ENCODE measurements at regions not wholly inside any gene's neighbourhood (a gene's known extent, or its start where the extent isn't known, plus 50 kb on each side); places are given as distances from the start of the nearest gene placed in this dataset.

DNA sequence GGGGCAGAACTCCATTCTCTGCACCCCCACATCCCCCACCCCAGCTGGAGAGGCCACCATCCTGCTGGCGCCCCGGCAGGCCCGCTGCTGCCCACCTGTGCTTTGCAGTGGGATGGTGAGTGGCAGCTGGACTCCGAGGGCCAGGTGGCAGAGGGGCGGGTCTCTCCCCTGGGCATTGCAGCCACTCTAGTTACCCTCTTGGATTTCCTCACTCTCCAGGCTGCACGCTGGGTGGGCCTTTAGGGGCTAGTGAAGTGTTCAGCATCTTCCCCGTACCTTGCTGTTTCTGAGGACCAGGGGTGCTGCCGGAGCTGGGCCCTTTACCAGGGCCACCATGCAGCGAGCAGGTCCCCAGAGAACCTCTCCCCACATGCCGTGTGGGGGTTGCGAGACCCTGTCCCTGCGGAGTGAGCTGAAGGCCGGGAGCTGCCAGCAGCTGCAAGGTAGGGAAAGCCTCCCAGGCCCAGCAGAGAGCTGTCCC lies 88.4 kb upstream of the SH3PXD2B start:
- CTCF ChIA-PET: no interaction called here
- Mint-ChIP-seq H3K4me3 (ENCODE audit: unreplicated experiment) (no peak overlapping the region), H3K27ac (ENCODE audit: unreplicated experiment) (no peak overlapping the region), H3K36me3 (ENCODE audit: insufficient read depth, unreplicated experiment) (no peaks in the 10 kb centered on the region), H3K27me3 (ENCODE audit: insufficient read depth, unreplicated experiment) (peaks cover 4% of the 10 kb centered on the region), H3K9me3 (ENCODE audit: unreplicated experiment) (no peaks in the 10 kb centered on the region), H3K4me1 (ENCODE audit: low read depth, unreplicated experiment) (no peaks in the 10 kb centered on the region)
- Histone ChIP-seq H3K27me3 (replicated peaks; ENCODE audit: control insufficient read depth, insufficient read depth, low read length) (no peaks in the 10 kb centered on the region), H3K4me3 (ENCODE audit: low read depth, low read length) (no peak overlapping the region), H3K4me1 (no peaks in the 10 kb centered on the region), H3K36me3 (ENCODE audit: control insufficient read depth, insufficient read depth, low read length) (no peaks in the 10 kb centered on the region), H3K9me3 (no peaks in the 10 kb centered on the region)
- intact Hi-C loops (cut with micrococcal nuclease; ENCODE audit: unreplicated experiment): no loop called here
- BruUV-seq (replicated peaks): no TSS peak
- no peak for DNase-seq
- POLR2A ChIA-PET: interaction anchor here (0.6 kb wide), 1 partner anchor 318 kb away, joined by 3 read pairs; no protein-coding TSS in a partner anchor
- TF ChIP-seq, protein P1, sequence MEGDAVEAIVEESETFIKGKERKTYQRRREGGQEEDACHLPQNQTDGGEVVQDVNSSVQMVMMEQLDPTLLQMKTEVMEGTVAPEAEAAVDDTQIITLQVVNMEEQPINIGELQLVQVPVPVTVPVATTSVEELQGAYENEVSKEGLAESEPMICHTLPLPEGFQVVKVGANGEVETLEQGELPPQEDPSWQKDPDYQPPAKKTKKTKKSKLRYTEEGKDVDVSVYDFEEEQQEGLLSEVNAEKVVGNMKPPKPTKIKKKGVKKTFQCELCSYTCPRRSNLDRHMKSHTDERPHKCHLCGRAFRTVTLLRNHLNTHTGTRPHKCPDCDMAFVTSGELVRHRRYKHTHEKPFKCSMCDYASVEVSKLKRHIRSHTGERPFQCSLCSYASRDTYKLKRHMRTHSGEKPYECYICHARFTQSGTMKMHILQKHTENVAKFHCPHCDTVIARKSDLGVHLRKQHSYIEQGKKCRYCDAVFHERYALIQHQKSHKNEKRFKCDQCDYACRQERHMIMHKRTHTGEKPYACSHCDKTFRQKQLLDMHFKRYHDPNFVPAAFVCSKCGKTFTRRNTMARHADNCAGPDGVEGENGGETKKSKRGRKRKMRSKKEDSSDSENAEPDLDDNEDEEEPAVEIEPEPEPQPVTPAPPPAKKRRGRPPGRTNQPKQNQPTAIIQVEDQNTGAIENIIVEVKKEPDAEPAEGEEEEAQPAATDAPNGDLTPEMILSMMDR (IDR thresholded peaks at IDR 0.05; ENCODE audit: insufficient read depth in 1 of 2, low read depth in 1 of 2, low read length in 1 of 2, severe bottlenecking in 1 of 2, unreplicated experiment in 1 of 2): no peak

DNA sequence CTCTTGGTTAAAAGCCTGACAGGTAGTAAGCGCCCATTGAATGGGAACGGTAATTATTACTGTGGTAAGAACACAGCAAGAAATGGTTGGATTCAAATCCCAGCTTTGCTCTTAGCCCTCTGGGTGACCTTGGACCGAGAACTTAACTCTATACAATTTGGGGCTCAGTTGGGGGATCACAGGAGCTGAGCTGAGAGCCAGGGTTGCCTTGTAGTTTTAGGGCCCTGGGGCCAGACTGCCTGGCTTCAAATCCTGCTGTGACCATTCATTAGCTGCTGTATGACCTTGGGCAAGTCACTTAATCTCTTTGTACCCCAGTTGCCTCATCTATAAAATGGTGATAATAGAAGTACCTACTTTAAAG lies 87.4 kb upstream of the SH3PXD2B start:
- H3K27ac Mint-ChIP-seq (ENCODE audit: unreplicated experiment): no peak overlapping the region
- no peak overlapping the region for H3K4me3 Mint-ChIP-seq (ENCODE audit: unreplicated experiment)
- no TSS peak for BruUV-seq (replicated peaks)
- TF ChIP-seq, protein P1 (IDR thresholded peaks at IDR 0.05; ENCODE audit: insufficient read depth in 1 of 2, low read depth in 1 of 2, low read length in 1 of 2, severe bottlenecking in 1 of 2, unreplicated experiment in 1 of 2): no peak
- H3K4me3 ChIP-seq (ENCODE audit: low read depth, low read length): no peak overlapping the region
- intact Hi-C loops (cut with micrococcal nuclease; ENCODE audit: unreplicated experiment): no loop called here
- no peaks in the 10 kb centered on the region for H3K36me3 ChIP-seq (ENCODE audit: control insufficient read depth, insufficient read depth, low read length)
- no peaks in the 10 kb centered on the region for H3K9me3 ChIP-seq
- DNase-seq: no peak
- no peaks in the 10 kb centered on the region for H3K4me1 Mint-ChIP-seq (ENCODE audit: low read depth, unreplicated experiment)
- H3K9me3 Mint-ChIP-seq (ENCODE audit: unreplicated experiment): no peaks in the 10 kb centered on the region
- no peaks in the 10 kb centered on the region for H3K4me1 ChIP-seq
- H3K27me3 Mint-ChIP-seq (ENCODE audit: insufficient read depth, unreplicated experiment): peaks cover 4% of the 10 kb centered on the region
- CTCF ChIA-PET: no interaction called here
- POLR2A ChIA-PET: no interaction called here
- H3K36me3 Mint-ChIP-seq (ENCODE audit: insufficient read depth, unreplicated experiment): no peaks in the 10 kb centered on the region
- no peaks in the 10 kb centered on the region for H3K27me3 ChIP-seq (replicated peaks; ENCODE audit: control insufficient read depth, insufficient read depth, low read length)

DNA sequence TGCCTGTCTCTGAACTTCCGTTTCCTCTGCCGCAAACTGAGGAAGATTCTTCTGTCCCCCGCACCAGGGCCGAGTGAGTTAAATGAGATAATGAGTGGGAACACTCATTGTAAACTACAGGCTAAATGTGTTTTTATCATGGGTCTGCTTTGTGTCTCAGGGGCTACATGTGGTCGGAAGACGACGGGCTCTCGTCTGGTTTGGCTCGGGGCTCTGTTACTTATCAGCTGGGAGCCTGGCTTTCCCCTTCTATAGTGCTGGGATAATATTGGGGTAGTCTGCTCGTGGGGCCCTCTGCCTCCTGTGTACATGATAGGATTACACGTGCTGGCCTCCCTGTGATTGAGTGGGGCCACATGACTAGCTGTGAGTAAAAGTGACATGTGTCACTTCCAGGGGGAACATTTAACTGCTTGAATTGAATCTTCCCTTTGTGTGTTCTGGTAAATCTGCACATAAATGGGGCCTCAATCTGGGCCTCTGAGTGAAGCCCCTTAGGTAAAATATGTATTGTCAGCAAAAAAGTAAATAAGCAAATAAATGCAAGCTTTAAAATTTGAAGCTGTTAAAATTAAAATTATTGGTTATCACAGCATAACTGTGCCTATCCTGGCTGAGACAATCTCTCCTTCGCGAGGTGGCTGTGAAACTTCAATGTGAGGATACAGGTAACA lies 86.9 kb upstream of the SH3PXD2B start:
- no peaks in the 10 kb centered on the region for H3K27me3 ChIP-seq (replicated peaks; ENCODE audit: control insufficient read depth, insufficient read depth, low read length)
- BruUV-seq (replicated peaks): no TSS peak
- H3K9me3 ChIP-seq: no peaks in the 10 kb centered on the region
- H3K36me3 Mint-ChIP-seq (ENCODE audit: insufficient read depth, unreplicated experiment): no peaks in the 10 kb centered on the region
- intact Hi-C loops (cut with micrococcal nuclease; ENCODE audit: unreplicated experiment): no loop called here
- no peaks in the 10 kb centered on the region for H3K9me3 Mint-ChIP-seq (ENCODE audit: unreplicated experiment)
- H3K4me3 Mint-ChIP-seq (ENCODE audit: unreplicated experiment): no peak overlapping the region
- H3K36me3 ChIP-seq (ENCODE audit: control insufficient read depth, insufficient read depth, low read length): no peaks in the 10 kb centered on the region
- H3K4me1 ChIP-seq: no peaks in the 10 kb centered on the region
- no peak for DNase-seq
- TF ChIP-seq, protein P1 (IDR thresholded peaks at IDR 0.05; ENCODE audit: insufficient read depth in 1 of 2, low read depth in 1 of 2, low read length in 1 of 2, severe bottlenecking in 1 of 2, unreplicated experiment in 1 of 2): no peak
- ChIA-PET POLR2A (no interaction called here), CTCF (no interaction called here)
- H3K27me3 Mint-ChIP-seq (ENCODE audit: insufficient read depth, unreplicated experiment): peaks cover 4% of the 10 kb centered on the region
- H3K4me1 Mint-ChIP-seq (ENCODE audit: low read depth, unreplicated experiment): no peaks in the 10 kb centered on the region
- H3K27ac Mint-ChIP-seq (ENCODE audit: unreplicated experiment): no peak overlapping the region
- no peak overlapping the region for H3K4me3 ChIP-seq (ENCODE audit: low read depth, low read length)

Data from Caco-2 (cell line).